Activated naive CD4-positive, alpha-beta T cell treated with anti-CD3 and anti-CD28 coated beads, Interleukin-2, amount 50 U/mL, for 72 hours (primary cell): ENCODE measurements at regions not wholly inside any gene's neighbourhood (a gene's known extent, or its start where the extent isn't known, plus 50 kb on each side); places are given as distances from the start of the nearest gene placed in this dataset.

ENCODE experiments used
- ATAC-seq, 2 donors: fragments of 150-1000 bp; cut with Tn5 transposase; 2 replicates each; pipeline ENCODE4 v1.10.0; 2021; ENCODE audit warnings: mild to moderate bottlenecking in 2 of 2, moderate library complexity in 2 of 2
- DNase-seq, 2 donors: peaks; one replicate each; pipeline ENCODE4 v3.0.0; 2021 to 2022; ENCODE audit warnings: low spot score in 2 of 2
- H3K27ac Mint-ChIP-seq, 2 donors: one replicate each; pipeline ENCODE4 v1.8.0; 2022; ENCODE audit warnings: mild to moderate bottlenecking in 2 of 2, mixed read lengths in 2 of 2
- H3K36me3 Mint-ChIP-seq, 2 donors: one replicate each; pipeline ENCODE4 v1.8.0; 2022; ENCODE audit warnings: mixed read lengths in 2 of 2
- H3K9me3 Mint-ChIP-seq, 2 donors: one replicate each; pipeline ENCODE4 v1.8.0; 2022; ENCODE audit warnings: mixed read lengths in 2 of 2

- no peaks in the 10 kb centered on the region for H3K36me3 Mint-ChIP-seq
- no peak overlapping the region for H3K27ac Mint-ChIP-seq
- no peaks in the 10 kb centered on the region for H3K9me3 Mint-ChIP-seq
- no peak for ATAC-seq
- no peak for DNase-seq
Measured at GRCh38 chr11:8740129-8740528, 57.5 kb downstream of the RPL27A start.

GRCh38 chr11:8744423-8744822 lies 61.8 kb downstream of the RPL27A start:
- Mint-ChIP-seq H3K36me3 (no peaks in the 10 kb centered on the region), H3K9me3 (no peaks in the 10 kb centered on the region), H3K27ac (peak overlapping the region in 1 of 2 donors; percentile 13)
- DNase-seq (no peak), ATAC-seq (peak; percentile 92 to 98)

- Mint-ChIP-seq H3K27ac (no peak overlapping the region), H3K9me3 (no peaks in the 10 kb centered on the region), H3K36me3 (no peaks in the 10 kb centered on the region)
- ATAC-seq (no peak), DNase-seq (no peak)
Measured at GRCh38 chr11:8745431-8746253, 63.0 kb downstream of the RPL27A start.

DNA sequence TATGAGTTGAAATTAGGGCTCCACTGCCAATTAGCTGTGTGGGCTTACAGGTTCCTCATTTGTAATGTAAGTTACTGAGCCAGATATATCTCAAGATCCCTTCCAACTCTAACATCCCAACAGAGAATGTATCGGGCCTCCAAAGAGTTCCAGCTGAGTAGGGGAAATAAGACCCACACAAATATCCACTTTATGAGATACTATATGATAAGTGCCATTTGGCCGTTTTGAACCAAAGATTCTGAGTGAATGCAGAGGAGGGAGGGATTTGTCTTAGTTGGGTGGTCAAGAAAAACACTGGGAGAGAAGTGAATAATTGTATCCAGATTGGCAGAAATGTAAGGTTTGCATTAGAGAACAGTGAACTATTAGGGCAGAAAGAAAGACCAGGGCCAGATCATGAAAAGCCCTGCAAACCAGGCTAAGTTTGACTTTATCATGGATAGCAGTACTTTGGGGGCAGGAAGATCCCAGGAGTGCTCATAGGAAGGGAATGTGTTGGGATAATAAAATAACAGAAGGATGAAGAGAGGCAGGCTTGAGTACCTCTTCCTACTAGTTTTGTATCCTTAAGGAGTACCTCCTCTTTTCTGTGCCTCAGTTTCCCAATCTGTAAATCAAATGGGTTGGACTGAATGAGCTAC lies 63.9 kb downstream of the RPL27A start:
- ATAC-seq (no peak), DNase-seq (no peak)
- Mint-ChIP-seq H3K36me3 (no peaks in the 10 kb centered on the region), H3K27ac (no peak overlapping the region), H3K9me3 (no peaks in the 10 kb centered on the region)

- no peak for ATAC-seq
- no peaks in the 10 kb centered on the region for H3K9me3 Mint-ChIP-seq
- H3K36me3 Mint-ChIP-seq, result no peaks in the 10 kb centered on the region
- DNase-seq, result no peak
- H3K27ac Mint-ChIP-seq, result no peak overlapping the region
Measured at GRCh38 chr11:8747173-8747572, 64.6 kb downstream of the RPL27A start.

GRCh38 chr11:8748317-8748716 lies 65.7 kb downstream of the RPL27A start:
- Mint-ChIP-seq H3K27ac (no peak overlapping the region), H3K9me3 (no peaks in the 10 kb centered on the region), H3K36me3 (no peaks in the 10 kb centered on the region)
- DNase-seq, result no peak
- ATAC-seq, result no peak

GRCh38 chr11:8749202-8749601 lies 66.6 kb downstream of the RPL27A start:
- H3K36me3 Mint-ChIP-seq, result no peaks in the 10 kb centered on the region
- no peak overlapping the region for H3K27ac Mint-ChIP-seq
- ATAC-seq (no peak), DNase-seq (no peak)
- H3K9me3 Mint-ChIP-seq, result no peaks in the 10 kb centered on the region

- ATAC-seq (no peak), DNase-seq (no peak)
- Mint-ChIP-seq H3K36me3 (no peaks in the 10 kb centered on the region), H3K27ac (no peak overlapping the region), H3K9me3 (no peaks in the 10 kb centered on the region)
Measured at GRCh38 chr11:8754241-8754640, 71.6 kb downstream of the RPL27A start.

DNA sequence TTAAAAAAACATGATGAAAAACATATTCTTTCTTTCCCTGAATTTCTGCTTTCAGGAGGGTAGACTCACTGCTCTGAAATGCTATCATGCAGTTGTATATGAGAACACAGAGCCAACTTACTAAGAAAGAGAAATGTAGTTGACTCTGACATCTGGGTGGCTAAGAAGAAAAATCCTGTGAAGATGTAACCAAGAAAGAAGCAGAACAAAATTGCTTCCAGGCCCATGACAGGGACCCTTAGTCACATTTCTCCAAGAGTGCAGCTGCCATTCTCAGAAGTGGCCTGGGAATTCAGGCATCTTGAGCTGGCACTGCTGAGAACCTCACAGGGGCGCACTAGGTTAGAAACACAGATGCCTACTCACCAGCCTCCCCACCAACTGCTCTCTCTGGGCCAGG lies 73.6 kb downstream of the RPL27A start:
- DNase-seq, result no peak

DNA sequence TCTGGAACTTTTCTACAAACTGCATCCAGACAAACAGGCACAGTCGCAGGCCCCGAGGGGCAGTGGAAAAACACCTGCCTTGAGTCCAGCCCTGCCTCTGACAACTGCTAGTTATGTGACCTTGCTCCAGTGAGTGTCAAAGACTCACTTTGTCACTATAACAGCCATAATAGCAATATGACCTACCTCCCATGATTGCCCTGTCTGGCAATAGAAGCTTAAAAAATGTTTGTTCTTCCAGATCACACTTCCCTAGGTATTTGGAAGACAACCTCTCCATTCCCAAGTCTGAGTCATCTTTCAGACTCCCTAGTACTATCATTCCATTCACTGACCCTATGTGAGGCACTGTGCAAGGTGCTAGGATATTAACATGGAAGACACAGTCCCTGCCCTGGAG lies 74.5 kb downstream of the RPL27A start:
- DNase-seq (no peak), ATAC-seq (no peak)
- Mint-ChIP-seq H3K36me3 (no peaks in the 10 kb centered on the region), H3K9me3 (no peaks in the 10 kb centered on the region), H3K27ac (no peak overlapping the region)

More for the DNA sequence above, 73.6 kb downstream of the RPL27A start:
- Mint-ChIP-seq H3K27ac (no peak overlapping the region), H3K36me3 (no peaks in the 10 kb centered on the region), H3K9me3 (no peaks in the 10 kb centered on the region)
- ATAC-seq, result no peak

GRCh38 chr11:8757533-8757932 lies 74.9 kb downstream of the RPL27A start:
- DNase-seq (no peak), ATAC-seq (no peak)
- Mint-ChIP-seq H3K9me3 (no peaks in the 10 kb centered on the region), H3K27ac (no peak overlapping the region), H3K36me3 (no peaks in the 10 kb centered on the region)

GRCh38 chr11:8758619-8759169 lies 76.1 kb downstream of the RPL27A start:
- H3K9me3 Mint-ChIP-seq, result no peaks in the 10 kb centered on the region
- no peak overlapping the region for H3K27ac Mint-ChIP-seq
- no peaks in the 10 kb centered on the region for H3K36me3 Mint-ChIP-seq
- ATAC-seq (no peak), DNase-seq (no peak)

DNA sequence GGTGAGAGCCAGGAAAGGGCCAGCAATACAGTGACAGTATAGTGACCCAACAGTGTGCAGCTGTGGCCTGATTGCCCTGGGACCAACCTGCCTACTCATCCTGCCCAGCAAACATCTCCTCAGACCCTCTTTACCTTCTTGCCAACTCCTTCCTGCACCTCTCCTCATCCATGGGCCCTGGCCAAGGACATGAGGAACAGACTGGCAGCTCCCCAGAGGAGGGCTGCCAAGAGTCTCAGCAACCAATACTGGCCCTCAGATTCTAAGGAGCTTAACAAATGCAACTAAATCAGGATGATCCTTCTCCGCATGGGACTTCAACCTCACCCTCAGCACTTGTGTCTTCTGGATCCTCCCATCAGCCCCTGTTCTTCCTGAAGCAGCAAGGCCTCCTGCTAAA lies 77.0 kb downstream of the RPL27A start:
- no peaks in the 10 kb centered on the region for H3K9me3 Mint-ChIP-seq
- no peaks in the 10 kb centered on the region for H3K36me3 Mint-ChIP-seq
- ATAC-seq, result no peak
- no peak for DNase-seq
- H3K27ac Mint-ChIP-seq, result no peak overlapping the region

DNA sequence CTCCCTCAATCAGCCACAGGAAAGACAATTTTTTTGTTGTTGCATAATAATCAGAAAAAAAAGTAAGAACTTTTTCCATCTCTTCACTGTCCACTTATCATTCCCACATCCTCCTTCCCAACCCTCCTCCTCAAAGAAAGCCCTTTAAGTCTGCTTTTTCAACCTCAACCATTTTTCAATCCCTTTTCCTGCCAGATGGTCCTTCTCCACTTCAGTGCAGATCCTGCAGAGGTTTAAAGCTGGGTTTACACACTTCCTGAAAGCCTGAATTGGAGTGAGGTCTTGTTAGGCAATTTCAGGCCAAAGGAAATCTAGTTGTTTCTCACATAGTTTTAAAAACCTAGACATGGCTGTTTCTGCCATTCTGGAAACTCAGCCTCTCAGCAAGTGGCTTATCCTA lies 78.3 kb downstream of the RPL27A start:
- H3K9me3 Mint-ChIP-seq, result no peaks in the 10 kb centered on the region
- no peak for DNase-seq
- ATAC-seq, result no peak
- H3K27ac Mint-ChIP-seq, result no peak overlapping the region
- no peaks in the 10 kb centered on the region for H3K36me3 Mint-ChIP-seq

DNA sequence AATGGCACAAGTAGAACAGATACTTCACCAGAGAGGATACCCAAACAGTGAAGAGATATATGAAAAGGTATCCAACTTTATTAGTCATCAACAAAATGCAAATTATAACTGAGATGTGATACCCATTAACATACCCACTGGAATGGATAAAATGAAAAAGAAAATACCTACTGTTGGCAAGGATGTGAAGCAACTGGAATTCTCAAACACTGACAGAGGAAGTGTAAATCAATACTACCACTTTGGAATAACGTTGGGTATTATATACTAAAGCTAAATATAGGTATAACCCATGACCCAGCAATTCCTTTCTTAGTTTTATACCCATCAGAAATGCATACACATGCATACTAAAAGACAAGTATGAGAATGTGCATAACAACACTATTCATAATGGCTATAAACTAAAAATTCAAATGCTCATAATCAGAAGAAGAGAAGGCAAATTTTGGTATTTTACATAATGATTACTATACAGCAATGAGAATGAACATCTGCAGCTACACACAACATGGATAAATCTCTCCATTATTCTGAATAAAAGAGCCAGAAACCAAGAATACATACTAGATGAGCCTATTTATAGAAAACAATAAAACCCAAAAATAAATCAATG lies 80.6 kb downstream of the RPL27A start:
- no peak for ATAC-seq
- Mint-ChIP-seq H3K36me3 (no peaks in the 10 kb centered on the region), H3K9me3 (no peaks in the 10 kb centered on the region), H3K27ac (no peak overlapping the region)
- no peak for DNase-seq

- DNase-seq (no peak), ATAC-seq (no peak)
- no peak overlapping the region for H3K27ac Mint-ChIP-seq
- H3K36me3 Mint-ChIP-seq, result no peaks in the 10 kb centered on the region
- H3K9me3 Mint-ChIP-seq, result no peaks in the 10 kb centered on the region
Measured at GRCh38 chr11:8765294-8765693, 82.7 kb downstream of the RPL27A start.
